GM19043 (cell line): ENCODE measurements at regions not wholly inside any gene's neighbourhood (a gene's known extent, or its start where the extent isn't known, plus 50 kb on each side); places are given as distances from the start of the nearest gene placed in this dataset.
"Not testable (repeated sequence)": the region's sequence is repeated elsewhere in the genome, so short reads cannot be mapped to it uniquely, and the experiment has no call there.

Experiments
- ATAC-seq: cut with Tn5 transposase; IDR thresholded peaks from one replicate; pipeline ENCODE4 v1.9.1; 2021; ENCODE audit warnings: low read depth; ENCODE audit not compliant: unreplicated experiment

DNA sequence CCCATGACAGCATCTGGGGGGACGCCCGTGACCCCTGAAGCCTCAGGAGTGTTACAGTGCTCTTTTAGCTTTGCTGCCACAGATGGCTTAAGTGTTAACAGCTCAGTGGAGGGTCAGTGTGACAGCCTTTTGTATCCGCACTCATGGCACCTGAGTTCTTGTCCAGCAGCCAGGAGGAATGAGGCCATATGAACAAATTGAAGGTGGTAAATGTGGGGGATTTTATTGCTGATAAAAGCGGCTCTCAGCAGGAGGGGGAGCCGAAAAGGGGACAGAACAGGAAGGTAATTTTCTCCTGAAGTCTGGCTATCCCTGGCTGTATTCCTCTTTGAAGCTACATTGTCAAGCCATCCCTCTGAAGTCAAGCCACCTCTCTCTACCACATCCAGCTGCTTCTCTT is 441.0 kb downstream of the RAPGEF2 start:
- no peak for ATAC-seq

- no peak for ATAC-seq
Measured at GRCh38 chr4:159545556-159545955, 442.7 kb downstream of the RAPGEF2 start.

GRCh38 chr4:159547645-159548308 is 444.9 kb downstream of the RAPGEF2 start:
- no peak for ATAC-seq

- no peak for ATAC-seq
Measured at GRCh38 chr4:159549098-159549518, 446.2 kb downstream of the RAPGEF2 start.

- ATAC-seq = no peak
Measured at GRCh38 chr4:159551281-159551680, 448.4 kb downstream of the RAPGEF2 start.

GRCh38 chr4:159552979-159553768 is 450.3 kb downstream of the RAPGEF2 start:
- ATAC-seq = no peak

GRCh38 chr4:159555873-159556272 is 453.0 kb downstream of the RAPGEF2 start:
- no peak for ATAC-seq

DNA sequence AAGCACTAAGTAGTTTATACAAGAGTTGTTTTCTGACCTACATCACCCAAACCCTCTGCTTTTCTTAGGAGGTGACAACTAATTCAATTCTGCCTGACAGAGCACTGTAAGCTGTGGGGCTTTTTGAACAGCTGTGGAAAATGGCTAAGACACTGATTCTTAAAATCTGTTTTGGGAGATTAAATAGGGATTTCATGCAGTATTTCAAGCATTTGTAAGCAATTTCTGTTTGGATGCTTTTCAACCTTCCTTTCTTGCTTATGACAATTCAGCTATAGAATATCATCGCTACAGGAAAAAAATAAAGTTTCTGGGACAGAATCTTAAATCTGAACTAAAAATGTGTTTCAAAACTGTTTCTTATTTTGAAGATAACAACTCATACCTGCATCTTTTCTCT is 459.5 kb downstream of the RAPGEF2 start:
- no peak for ATAC-seq

DNA sequence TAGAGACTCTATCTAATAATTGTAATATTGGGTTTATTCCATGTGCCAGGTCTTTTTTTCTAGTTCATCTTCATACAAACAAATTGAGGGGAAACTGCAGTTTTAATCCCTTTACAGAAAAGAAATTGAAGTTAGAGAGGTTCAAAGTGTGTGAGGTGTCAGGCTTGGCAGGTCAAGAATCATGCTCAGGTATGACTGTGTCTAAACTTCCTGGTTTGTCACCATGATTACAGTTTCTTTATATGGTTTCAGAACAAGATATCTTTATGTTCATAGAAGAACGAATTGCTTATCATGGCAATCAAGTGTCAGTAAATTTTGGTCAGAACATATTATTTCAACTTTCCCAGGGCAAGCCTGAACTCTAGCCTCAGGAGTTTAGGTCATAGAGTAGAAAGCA is 460.4 kb downstream of the RAPGEF2 start:
- no peak for ATAC-seq

DNA sequence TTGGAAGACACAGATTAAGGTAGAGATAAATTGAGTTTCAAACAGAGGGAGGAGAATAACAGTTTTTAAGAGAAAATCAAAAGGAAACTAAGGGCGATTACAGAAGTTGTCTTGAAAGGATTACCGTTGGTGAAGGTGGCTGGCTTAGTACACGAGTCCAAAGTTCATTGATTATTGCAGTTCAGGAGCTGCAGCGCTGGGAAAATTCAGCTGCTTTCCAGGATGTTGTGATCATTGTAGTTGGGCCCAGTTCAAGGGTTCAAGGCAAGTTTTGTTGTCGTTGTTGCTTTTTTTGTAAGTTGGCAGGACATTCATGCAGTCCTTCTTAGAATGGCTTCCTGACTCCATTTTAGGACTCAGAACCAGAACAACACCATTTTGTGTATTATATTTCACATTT is 461.7 kb downstream of the RAPGEF2 start:
- no peak for ATAC-seq

- no peak for ATAC-seq
Measured at GRCh38 chr4:159566786-159567185, 463.9 kb downstream of the RAPGEF2 start.

DNA sequence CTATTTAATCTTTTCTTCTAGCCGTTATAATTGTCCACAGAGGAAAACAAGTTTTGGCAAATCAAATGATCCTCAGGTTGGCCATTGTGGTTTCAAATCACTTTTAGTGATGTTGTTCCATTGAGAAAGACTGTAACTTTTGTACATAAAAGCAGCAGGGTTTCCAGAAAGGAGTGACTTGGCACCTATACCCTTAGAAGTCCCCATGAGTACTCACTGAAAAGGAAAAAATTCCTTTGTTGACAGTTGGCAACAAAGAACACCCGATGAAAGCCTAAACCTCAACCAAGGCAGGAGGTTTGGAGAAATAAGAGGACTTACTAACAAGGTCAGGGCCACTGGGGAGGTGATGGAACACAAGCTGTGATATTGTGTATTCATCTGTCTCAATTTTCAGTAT is 474.4 kb downstream of the RAPGEF2 start:
- ATAC-seq = no peak

GRCh38 chr4:159582685-159583084 is 479.8 kb downstream of the RAPGEF2 start:
- no peak for ATAC-seq

- no peak for ATAC-seq
Measured at GRCh38 chr4:159592898-159593556, 490.1 kb downstream of the RAPGEF2 start.

DNA sequence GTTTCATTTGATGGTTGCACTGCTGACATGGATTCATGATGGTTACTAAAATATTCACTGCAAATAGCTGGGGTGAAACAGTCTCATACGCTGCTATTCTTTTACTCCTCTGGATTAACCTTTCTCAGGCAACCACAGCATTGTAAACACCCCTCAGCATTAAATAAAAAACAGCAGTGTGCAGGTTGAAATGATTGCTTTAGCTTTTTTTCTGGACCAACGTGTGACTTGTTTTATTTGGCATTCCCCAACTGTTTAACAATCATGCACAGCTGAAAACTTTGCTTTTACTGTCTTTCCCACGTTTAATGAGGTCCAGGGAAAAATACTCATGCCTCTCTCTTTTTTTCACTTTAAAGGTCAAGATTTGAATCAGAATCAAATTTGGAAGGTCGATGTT is 490.8 kb downstream of the RAPGEF2 start:
- ATAC-seq = no peak

DNA sequence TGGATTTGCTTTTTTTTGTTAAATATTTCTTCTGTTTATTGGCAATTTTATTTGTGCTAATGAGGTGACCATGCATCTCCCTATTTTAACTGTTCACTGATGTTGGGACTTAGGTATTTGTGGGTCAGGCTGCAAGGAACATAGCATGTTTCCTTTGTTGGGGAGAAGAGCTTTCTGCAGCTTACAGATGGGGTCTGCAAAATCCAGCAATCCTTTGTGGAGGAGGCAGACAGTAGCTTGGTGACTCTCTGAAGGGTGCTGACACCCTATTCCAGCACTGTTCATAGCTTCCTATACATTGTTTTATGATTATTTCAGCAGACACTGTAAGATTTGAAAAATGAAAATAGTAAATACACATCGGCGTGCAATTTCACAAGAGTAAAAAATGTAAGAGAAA is 491.7 kb downstream of the RAPGEF2 start:
- ATAC-seq = no peak

DNA sequence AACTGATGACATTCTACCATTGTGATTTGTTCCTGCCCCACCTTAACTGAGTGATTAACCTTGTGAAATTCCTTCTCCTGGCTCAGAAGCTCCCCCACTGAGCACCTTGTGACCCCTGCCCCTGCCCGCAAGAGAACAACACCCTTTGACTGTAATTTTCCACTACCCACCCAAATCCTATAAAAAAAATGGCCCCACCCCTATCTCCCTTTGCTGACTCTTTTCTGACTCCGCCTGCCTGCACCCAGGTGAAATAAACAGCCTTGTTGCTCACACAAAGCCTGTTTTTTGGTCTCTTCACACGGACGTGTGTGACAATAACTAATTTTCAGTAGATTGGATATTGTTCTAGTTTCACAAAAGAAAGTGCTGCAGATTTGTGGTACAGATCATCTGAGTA is 492.2 kb downstream of the RAPGEF2 start:
- ATAC-seq = not testable (repeated sequence)

DNA sequence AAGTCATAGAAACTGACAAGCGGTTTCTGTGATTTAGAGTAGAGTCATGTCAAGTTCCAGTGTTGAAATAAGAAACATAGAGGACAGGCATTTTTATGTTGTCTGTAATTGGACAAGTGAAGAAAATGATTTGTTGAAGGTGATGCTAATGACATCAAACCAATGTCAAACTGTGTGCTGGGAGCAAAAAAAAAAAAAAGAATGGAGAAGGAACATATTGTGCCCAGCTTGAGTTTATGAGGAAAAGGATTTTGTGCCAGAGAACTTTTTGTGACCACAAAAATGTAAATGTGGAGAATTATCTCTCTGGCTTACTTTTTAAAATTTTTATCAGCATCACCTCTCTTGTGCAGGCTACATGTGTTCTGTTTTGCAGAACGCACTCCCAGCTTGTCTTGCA is 495.7 kb downstream of the RAPGEF2 start:
- no peak for ATAC-seq

GRCh38 chr4:159600061-159600460 is 497.2 kb downstream of the RAPGEF2 start:
- ATAC-seq = no peak

- no peak for ATAC-seq
Measured at GRCh38 chr4:159604781-159605180, 501.9 kb downstream of the RAPGEF2 start.

DNA sequence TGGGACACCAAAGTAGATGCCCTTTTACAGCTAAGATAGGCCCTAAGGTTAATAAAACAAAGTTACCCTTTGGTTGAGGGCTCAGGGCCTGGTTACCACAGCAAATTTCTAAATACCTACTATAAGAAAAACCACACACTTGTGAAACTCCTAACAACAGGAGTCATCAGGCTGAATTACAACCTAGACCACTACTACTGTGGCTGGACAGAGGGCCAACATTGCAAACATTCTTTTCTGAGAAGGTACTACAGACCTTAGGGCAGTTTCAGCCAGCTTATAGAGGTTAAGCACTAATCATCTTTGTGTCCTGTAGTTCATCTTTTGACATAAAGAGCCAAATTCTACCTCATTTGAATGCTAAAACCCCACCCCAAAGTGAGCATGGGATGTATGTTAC is 504.0 kb downstream of the RAPGEF2 start:
- ATAC-seq = no peak

GRCh38 chr4:159607809-159608208 is 504.9 kb downstream of the RAPGEF2 start:
- ATAC-seq = no peak
